ENCODE measurements at regions not wholly inside any gene's neighbourhood (a gene's known extent, or its start where the extent isn't known, plus 50 kb on each side); places are given as distances from the start of the nearest gene placed in this dataset.

DNA sequence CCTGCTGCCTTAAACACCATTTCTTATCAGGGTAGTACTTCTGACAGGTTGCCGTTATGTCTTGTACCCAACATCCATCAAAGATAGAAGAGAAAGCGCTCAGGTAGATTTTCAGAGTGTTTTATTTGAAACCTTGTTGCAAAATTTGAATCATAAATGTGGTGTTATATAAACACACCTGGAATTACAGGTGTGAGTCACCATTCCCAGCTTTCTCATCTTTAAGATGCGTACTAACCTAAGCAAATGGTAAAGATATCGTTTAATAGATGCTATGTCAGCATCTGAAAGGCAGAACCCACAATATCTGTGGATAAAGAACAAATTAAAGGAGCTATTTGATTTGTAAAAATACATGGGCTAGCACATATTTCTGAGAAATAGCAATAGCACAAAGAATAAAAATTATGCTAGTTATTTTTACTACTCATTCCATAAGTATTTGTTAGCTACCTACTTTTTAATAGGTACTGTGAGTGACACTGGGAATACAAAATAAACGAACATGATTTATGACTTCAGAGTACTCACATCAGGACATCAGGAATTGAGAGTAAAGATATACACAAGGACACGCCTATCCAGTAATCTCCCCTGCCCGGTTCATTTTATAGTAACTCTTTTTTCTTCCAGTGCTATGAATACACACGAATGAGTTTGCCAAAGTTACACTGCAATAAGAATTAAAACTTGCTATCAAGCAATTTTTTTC is 193.8 kb downstream of the RBM43 start:
- no peak overlapping the region for H3K4me2 ChIP-seq
- no peaks in the 10 kb centered on the region for H3K4me1 ChIP-seq (replicated peaks; ENCODE audit: insufficient read depth)
- no TSS peak for BruUV-seq (replicated peaks)

DNA sequence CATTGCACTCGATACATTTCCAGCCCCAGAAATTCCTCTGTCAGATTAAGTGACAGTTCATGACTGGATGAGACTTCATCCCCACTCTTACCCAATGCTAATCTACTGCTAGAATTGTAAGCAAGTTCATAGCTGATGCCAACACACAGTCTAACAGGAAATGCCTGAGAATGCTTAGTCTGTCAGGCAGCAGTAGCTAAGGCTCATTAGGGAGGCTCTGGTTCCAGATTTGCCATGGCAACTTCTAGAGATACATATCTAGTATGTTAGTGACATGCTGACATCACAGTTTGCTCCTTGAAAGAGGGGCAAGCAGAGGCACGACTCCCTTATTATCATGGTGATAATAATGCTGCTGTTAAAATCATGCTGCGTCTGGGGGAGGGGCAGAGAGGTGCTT is 198.4 kb downstream of the RBM43 start:
- BruUV-seq (replicated peaks): no TSS peak
- POLR2A ChIA-PET (ENCODE audit: unreplicated experiment): no interaction called here
- Histone ChIP-seq H3F3A (ENCODE audit: insufficient read depth, low read depth) (no peaks in the 10 kb centered on the region), H3K9me2 (ENCODE audit: insufficient read depth) (no peaks in the 10 kb centered on the region), H3K36me3 (ENCODE audit: low read depth) (no peaks in the 10 kb centered on the region), H4K20me1 (ENCODE audit: insufficient read depth) (no peaks in the 10 kb centered on the region), H3K27me3 (ENCODE audit: insufficient read depth, low read depth) (no peaks in the 10 kb centered on the region), H3K4me2 (no peak overlapping the region), H2AFZ (no peak overlapping the region), H3K79me2 (ENCODE audit: low read depth) (no peaks in the 10 kb centered on the region), H3K9me3 (ENCODE audit: insufficient read depth, low read depth) (no peaks in the 10 kb centered on the region), H3K4me1 (replicated peaks; ENCODE audit: insufficient read depth) (no peaks in the 10 kb centered on the region), H3K27ac (no peak overlapping the region), H3K4me3 (no peak overlapping the region)
- DNase-seq: no peak
- TF ChIP-seq EZH2 (IDR thresholded peaks at IDR 0.05; ENCODE audit: low read depth): no peak
- TF ChIP-seq, protein P1, sequence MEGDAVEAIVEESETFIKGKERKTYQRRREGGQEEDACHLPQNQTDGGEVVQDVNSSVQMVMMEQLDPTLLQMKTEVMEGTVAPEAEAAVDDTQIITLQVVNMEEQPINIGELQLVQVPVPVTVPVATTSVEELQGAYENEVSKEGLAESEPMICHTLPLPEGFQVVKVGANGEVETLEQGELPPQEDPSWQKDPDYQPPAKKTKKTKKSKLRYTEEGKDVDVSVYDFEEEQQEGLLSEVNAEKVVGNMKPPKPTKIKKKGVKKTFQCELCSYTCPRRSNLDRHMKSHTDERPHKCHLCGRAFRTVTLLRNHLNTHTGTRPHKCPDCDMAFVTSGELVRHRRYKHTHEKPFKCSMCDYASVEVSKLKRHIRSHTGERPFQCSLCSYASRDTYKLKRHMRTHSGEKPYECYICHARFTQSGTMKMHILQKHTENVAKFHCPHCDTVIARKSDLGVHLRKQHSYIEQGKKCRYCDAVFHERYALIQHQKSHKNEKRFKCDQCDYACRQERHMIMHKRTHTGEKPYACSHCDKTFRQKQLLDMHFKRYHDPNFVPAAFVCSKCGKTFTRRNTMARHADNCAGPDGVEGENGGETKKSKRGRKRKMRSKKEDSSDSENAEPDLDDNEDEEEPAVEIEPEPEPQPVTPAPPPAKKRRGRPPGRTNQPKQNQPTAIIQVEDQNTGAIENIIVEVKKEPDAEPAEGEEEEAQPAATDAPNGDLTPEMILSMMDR (conservative IDR thresholded peaks at IDR 0.05): no peak
- CTCF ChIA-PET: no interaction called here
- intact Hi-C loops (cut with micrococcal nuclease; ENCODE audit: unreplicated experiment): no loop called here

More for the DNA sequence above, 193.8 kb downstream of the RBM43 start:
- Histone ChIP-seq H3K79me2 (ENCODE audit: low read depth) (no peaks in the 10 kb centered on the region), H2AFZ (no peak overlapping the region), H3K9me3 (ENCODE audit: insufficient read depth, low read depth) (no peaks in the 10 kb centered on the region), H3F3A (ENCODE audit: insufficient read depth, low read depth) (no peaks in the 10 kb centered on the region), H3K27me3 (ENCODE audit: insufficient read depth, low read depth) (no peaks in the 10 kb centered on the region), H4K20me1 (ENCODE audit: insufficient read depth) (no peaks in the 10 kb centered on the region), H3K27ac (no peak overlapping the region), H3K9me2 (ENCODE audit: insufficient read depth) (no peaks in the 10 kb centered on the region), H3K36me3 (ENCODE audit: low read depth) (no peaks in the 10 kb centered on the region), H3K4me3 (no peak overlapping the region)
- TF ChIP-seq, protein P1 (conservative IDR thresholded peaks at IDR 0.05): no peak
- TF ChIP-seq EZH2 (IDR thresholded peaks at IDR 0.05; ENCODE audit: low read depth): no peak
- ChIA-PET POLR2A (ENCODE audit: unreplicated experiment) (no interaction called here), CTCF (no interaction called here)
- DNase-seq: no peak
- intact Hi-C loops (cut with micrococcal nuclease; ENCODE audit: unreplicated experiment): no loop called here

DNA sequence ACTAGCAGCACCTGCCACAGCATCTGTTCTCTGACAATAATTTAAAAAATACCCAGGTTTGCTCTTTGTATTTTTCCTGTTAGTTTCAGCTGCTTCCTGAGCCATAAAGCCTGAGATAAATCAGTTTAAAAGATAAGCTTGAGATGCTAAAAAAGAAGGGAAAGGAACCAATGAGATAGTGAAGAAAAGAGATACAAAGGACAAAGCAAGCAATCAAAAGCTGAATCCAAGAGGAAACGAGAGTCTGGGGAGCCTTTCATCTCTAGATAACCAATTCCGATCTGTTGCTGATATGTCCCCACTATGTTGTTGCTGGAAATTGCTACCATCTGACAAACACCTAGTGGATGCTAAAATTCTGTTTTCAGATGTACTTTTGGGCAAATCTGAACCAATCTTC is 201.4 kb downstream of the RBM43 start:
- H3K27ac ChIP-seq: no peak overlapping the region
- no peaks in the 10 kb centered on the region for H3K79me2 ChIP-seq (ENCODE audit: low read depth)
- DNase-seq: no peak
- ChIA-PET POLR2A (ENCODE audit: unreplicated experiment) (no interaction called here), CTCF (no interaction called here)
- H3K4me3 ChIP-seq: no peak overlapping the region
- no peaks in the 10 kb centered on the region for H3K27me3 ChIP-seq (ENCODE audit: insufficient read depth, low read depth)
- H2AFZ ChIP-seq: no peak overlapping the region
- intact Hi-C loops (cut with micrococcal nuclease; ENCODE audit: unreplicated experiment): no loop called here
- no TSS peak for BruUV-seq (replicated peaks)
- no peaks in the 10 kb centered on the region for H3K36me3 ChIP-seq (ENCODE audit: low read depth)
- H4K20me1 ChIP-seq (ENCODE audit: insufficient read depth): no peaks in the 10 kb centered on the region
- no peaks in the 10 kb centered on the region for H3K9me2 ChIP-seq (ENCODE audit: insufficient read depth)
- no peak for TF ChIP-seq EZH2 (IDR thresholded peaks at IDR 0.05; ENCODE audit: low read depth)
- TF ChIP-seq, protein P1 (conservative IDR thresholded peaks at IDR 0.05): no peak
- H3K4me2 ChIP-seq: no peak overlapping the region
- peaks cover 10% of the 10 kb centered on the region; the same call in 1 of the 2 replicates for H3K4me1 ChIP-seq (replicated peaks; ENCODE audit: insufficient read depth)
- H3K9me3 ChIP-seq (ENCODE audit: insufficient read depth, low read depth): no peaks in the 10 kb centered on the region; the same call in 1 of the 2 replicates
- H3F3A ChIP-seq (ENCODE audit: insufficient read depth, low read depth): no peaks in the 10 kb centered on the region

Measured in PC-9 (cell line).